ENCODE measurements at regions not wholly inside any gene's neighbourhood (a gene's known extent, or its start where the extent isn't known, plus 50 kb on each side); places are given as distances from the start of the nearest gene placed in this dataset.

DNA sequence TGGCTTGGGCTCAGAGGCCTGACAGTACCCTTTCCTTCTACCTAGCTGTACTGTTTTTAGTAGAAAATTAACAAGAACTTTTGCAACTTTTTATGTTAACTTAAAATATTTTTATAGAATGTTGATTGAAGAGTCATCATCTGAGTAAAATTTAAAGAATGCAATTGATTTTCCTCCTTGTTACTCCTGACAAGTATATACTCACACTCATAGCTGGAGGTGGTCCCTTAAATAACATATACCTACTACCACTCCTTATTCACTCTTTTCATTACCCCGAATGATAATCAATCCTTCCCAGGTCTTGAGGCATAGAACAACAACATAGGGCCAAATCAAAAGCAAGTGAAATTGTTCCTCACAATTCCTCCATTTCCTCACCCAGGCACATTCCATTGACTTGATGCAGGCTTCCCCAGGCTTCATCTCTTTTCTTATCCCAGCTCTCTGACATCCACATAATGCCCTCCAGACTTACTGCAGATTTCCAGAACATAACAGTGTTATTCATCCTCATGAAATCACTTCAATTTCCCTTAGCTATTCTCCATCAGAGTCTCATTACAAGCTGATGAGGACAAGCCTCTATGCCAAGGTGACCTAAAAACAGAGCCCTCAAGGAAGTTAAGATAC lies 73.2 kb upstream of the ANXA10 start:
- TF ChIP-seq, protein P1, sequence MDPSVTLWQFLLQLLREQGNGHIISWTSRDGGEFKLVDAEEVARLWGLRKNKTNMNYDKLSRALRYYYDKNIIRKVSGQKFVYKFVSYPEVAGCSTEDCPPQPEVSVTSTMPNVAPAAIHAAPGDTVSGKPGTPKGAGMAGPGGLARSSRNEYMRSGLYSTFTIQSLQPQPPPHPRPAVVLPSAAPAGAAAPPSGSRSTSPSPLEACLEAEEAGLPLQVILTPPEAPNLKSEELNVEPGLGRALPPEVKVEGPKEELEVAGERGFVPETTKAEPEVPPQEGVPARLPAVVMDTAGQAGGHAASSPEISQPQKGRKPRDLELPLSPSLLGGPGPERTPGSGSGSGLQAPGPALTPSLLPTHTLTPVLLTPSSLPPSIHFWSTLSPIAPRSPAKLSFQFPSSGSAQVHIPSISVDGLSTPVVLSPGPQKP (IDR thresholded peaks at IDR 0.05; ENCODE audit: low read depth, low read length): no peak
- TF ChIP-seq, protein P2, sequence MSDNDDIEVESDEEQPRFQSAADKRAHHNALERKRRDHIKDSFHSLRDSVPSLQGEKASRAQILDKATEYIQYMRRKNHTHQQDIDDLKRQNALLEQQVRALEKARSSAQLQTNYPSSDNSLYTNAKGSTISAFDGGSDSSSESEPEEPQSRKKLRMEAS (IDR thresholded peaks at IDR 0.05): no peak

Measured in A549 (cell line).